Umbilical cord (tissue), 1 donor: ENCODE measurements at regions not wholly inside any gene's neighbourhood (a gene's known extent, or its start where the extent isn't known, plus 50 kb on each side); places are given as distances from the start of the nearest gene placed in this dataset.
A peak's percentile ranks its signal among the peaks of the same experiment; 100 is the strongest.
"Not testable (repeated sequence)": the region's sequence is repeated elsewhere in the genome, so short reads cannot be mapped to it uniquely, and the experiment has no call there.

Experiments
- DNase-seq: peaks from one replicate; pipeline ENCODE4 v3.0.0-alpha.2; 2015; ENCODE audit warnings: low spot score

GRCh38 chr1:149841597-149842238, 57.6 kb upstream of the BOLA1 start:
- DNase-seq, result not testable (repeated sequence)

DNA sequence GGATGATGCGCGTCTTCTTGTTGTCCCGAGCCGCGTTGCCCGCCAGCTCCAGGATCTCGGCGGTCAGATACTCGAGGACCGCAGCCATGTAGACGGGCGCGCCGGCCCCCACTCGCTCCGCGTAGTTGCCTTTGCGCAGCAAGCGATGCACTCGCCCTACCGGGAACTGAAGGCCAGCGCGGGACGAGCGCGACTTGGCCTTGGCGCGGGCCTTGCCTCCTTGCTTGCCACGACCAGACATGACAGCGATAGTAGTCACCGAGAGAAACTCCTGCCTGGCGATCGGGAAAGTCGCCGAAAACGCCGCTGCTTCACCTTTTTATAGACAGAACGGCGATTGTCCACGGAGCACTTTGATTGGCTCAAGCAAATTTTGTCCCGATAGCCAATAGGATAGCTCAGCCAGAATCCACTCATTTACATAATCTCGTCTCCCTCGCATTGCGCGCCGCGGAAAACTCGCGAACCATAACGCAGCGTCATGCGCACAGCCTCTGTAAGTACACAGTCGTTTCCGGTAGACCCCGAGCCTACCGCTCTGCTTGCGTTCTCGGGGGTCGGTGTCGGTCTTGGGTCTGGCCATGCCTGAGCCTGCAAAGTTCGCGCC, 56.8 kb upstream of the BOLA1 start:
- DNase-seq, result not testable (repeated sequence)

- DNase-seq, result peak; percentile 8
These were observed 55.8 kb upstream of the BOLA1 start for GRCh38 chr1:149843431-149844041.

- no peak for DNase-seq
These were observed 55.3 kb upstream of the BOLA1 start for GRCh38 chr1:149844101-149844500.

GRCh38 chr1:149844650-149845255, 54.6 kb upstream of the BOLA1 start:
- no peak for DNase-seq

GRCh38 chr1:149845416-149845815, 54.0 kb upstream of the BOLA1 start:
- no peak for DNase-seq

DNA sequence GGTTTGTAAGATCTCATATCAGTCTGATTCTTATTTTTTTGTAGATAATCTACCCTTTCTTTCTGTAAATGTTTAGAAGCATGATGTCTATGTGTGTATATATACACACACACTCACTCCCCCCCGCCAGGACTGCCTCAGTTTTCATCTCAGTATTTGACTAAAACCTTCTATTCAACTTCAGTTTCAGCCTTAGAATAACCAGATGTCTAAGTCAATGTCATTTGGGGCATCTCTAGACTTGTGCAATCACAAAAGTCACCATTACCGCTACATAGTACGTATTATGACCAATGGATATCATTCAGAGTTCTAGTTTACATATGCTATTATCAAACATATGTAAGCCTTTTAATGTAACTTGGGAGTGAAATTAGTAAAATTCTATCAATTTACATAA, 53.3 kb upstream of the BOLA1 start:
- DNase-seq, result no peak

GRCh38 chr1:149846593-149847466, 52.5 kb upstream of the BOLA1 start:
- no peak for DNase-seq

- DNase-seq, result peak; percentile 4
These were observed 50.8 kb upstream of the BOLA1 start for GRCh38 chr1:149848340-149849110.

- DNase-seq, result no peak
These were observed 50.0 kb upstream of the BOLA1 start for GRCh38 chr1:149849111-149849946.
